ENCODE measurements at regions not wholly inside any gene's neighbourhood (a gene's known extent, or its start where the extent isn't known, plus 50 kb on each side); places are given as distances from the start of the nearest gene placed in this dataset.

- Histone ChIP-seq H3K4me1 (ENCODE audit: control insufficient read depth, insufficient read depth, low read length) (peaks cover 2% of the 10 kb centered on the region), H3K4me3 (ENCODE audit: low read length) (no peak overlapping the region), H3K9ac (ENCODE audit: extremely low read depth, low read length, poor library complexity, severe bottlenecking) (no peak overlapping the region), H3K36me3 (ENCODE audit: control insufficient read depth, insufficient read depth, low read length) (no peaks in the 10 kb centered on the region), H3K27ac (ENCODE audit: low read depth, low read length) (no peak overlapping the region), H3K27me3 (ENCODE audit: control insufficient read depth, insufficient read depth, low read length, poor library complexity, severe bottlenecking) (no peaks in the 10 kb centered on the region), H3K9me3 (ENCODE audit: control insufficient read depth, low read length) (no peaks in the 10 kb centered on the region)
- 77 to 93% methylated on average over 2 of the region's 2 CpGs for WGBS, 2 experiments (ENCODE audit: insufficient coverage in 1 of 2, insufficient read length in 1 of 2)
- TF ChIP-seq CTCF (conservative IDR thresholded peaks at IDR 0.05) = no peak
- Mint-ChIP-seq H3K4me3 (no peak overlapping the region), H3K4me1 (peaks cover 10% of the 10 kb centered on the region), H3K27me3 (ENCODE audit: insufficient read depth) (no peaks in the 10 kb centered on the region), H3K36me3 (ENCODE audit: low read depth) (no peaks in the 10 kb centered on the region), H3K9me3 (no peaks in the 10 kb centered on the region), H3K27ac (no peak overlapping the region)
- DNase-seq = no peak
Observed at GRCh38 chr1:215459136-215459535, 108.0 kb upstream of the KCTD3 start.

GRCh38 chr1:215466361-215466760, 100.7 kb upstream of the KCTD3 start:
- no peaks in the 10 kb centered on the region for H3K36me3 ChIP-seq (ENCODE audit: control insufficient read depth, insufficient read depth, low read length)
- no peak for TF ChIP-seq CTCF (conservative IDR thresholded peaks at IDR 0.05)
- no peaks in the 10 kb centered on the region for H3K27me3 ChIP-seq (ENCODE audit: control insufficient read depth, insufficient read depth, low read length, poor library complexity, severe bottlenecking)
- no peak overlapping the region for H3K27ac Mint-ChIP-seq
- no peak overlapping the region for H3K4me3 ChIP-seq (ENCODE audit: low read length)
- no peaks in the 10 kb centered on the region for H3K36me3 Mint-ChIP-seq (ENCODE audit: low read depth)
- no peaks in the 10 kb centered on the region for H3K9me3 Mint-ChIP-seq
- H3K9me3 ChIP-seq (ENCODE audit: control insufficient read depth, low read length) = no peaks in the 10 kb centered on the region
- no peak for DNase-seq
- H3K4me1 ChIP-seq (ENCODE audit: control insufficient read depth, insufficient read depth, low read length) = no peaks in the 10 kb centered on the region
- no peaks in the 10 kb centered on the region for H3K27me3 Mint-ChIP-seq (ENCODE audit: insufficient read depth)
- H3K4me1 Mint-ChIP-seq = no peaks in the 10 kb centered on the region
- H3K9ac ChIP-seq (ENCODE audit: extremely low read depth, low read length, poor library complexity, severe bottlenecking) = no peak overlapping the region
- WGBS, 2 experiments (ENCODE audit: insufficient coverage in 1 of 2, insufficient read length in 1 of 2) = 75% methylated on average over 3 of the region's 3 CpGs; no CpG with 5 or more reads in 1 of the 2 experiments
- H3K4me3 Mint-ChIP-seq = no peak overlapping the region
- H3K27ac ChIP-seq (ENCODE audit: low read depth, low read length) = no peak overlapping the region

- H3K27ac ChIP-seq (ENCODE audit: low read depth, low read length) = no peak overlapping the region
- peaks cover 2% of the 10 kb centered on the region for H3K4me1 Mint-ChIP-seq
- no peak for TF ChIP-seq CTCF (conservative IDR thresholded peaks at IDR 0.05)
- no peak overlapping the region for H3K4me3 ChIP-seq (ENCODE audit: low read length)
- no peaks in the 10 kb centered on the region for H3K27me3 Mint-ChIP-seq (ENCODE audit: insufficient read depth)
- no peak overlapping the region for H3K4me3 Mint-ChIP-seq
- 91 to 100% methylated on average over 1 to 2 of the region's 2 CpGs for WGBS, 2 experiments (ENCODE audit: insufficient coverage in 1 of 2, insufficient read length in 1 of 2)
- H3K9ac ChIP-seq (ENCODE audit: extremely low read depth, low read length, poor library complexity, severe bottlenecking) = no peak overlapping the region
- no peaks in the 10 kb centered on the region for H3K4me1 ChIP-seq (ENCODE audit: control insufficient read depth, insufficient read depth, low read length)
- no peaks in the 10 kb centered on the region for H3K9me3 ChIP-seq (ENCODE audit: control insufficient read depth, low read length)
- no peak overlapping the region for H3K27ac Mint-ChIP-seq
- H3K27me3 ChIP-seq (ENCODE audit: control insufficient read depth, insufficient read depth, low read length, poor library complexity, severe bottlenecking) = no peaks in the 10 kb centered on the region
- H3K36me3 ChIP-seq (ENCODE audit: control insufficient read depth, insufficient read depth, low read length) = no peaks in the 10 kb centered on the region
- no peak for DNase-seq
- H3K36me3 Mint-ChIP-seq (ENCODE audit: low read depth) = no peaks in the 10 kb centered on the region
- peaks cover 5% of the 10 kb centered on the region for H3K9me3 Mint-ChIP-seq
Observed at GRCh38 chr1:215471463-215471862, 95.6 kb upstream of the KCTD3 start.

All from endodermal cell (in vitro differentiated cells).